GM12878 (cell line): ENCODE measurements at regions not wholly inside any gene's neighbourhood (a gene's known extent, or its start where the extent isn't known, plus 50 kb on each side); places are given as distances from the start of the nearest gene placed in this dataset.

Experiments
- ATAC-seq: fragments of 200-7000 bp; cut with Tn5 transposase; 3 replicates; pipeline ENCODE4 v1.9.1; 2020; ENCODE audit warnings: mild to moderate bottlenecking, moderate library complexity
- BruUV-seq: library from RNA; stranded (reverse); fragments of 400-500 nt; replicated peaks from 2 replicates; lab custom pipeline; 2021; lab: Mats Ljungman, UMichigan
- CTCF ChIA-PET: fragments of 300-600 bp; sonication (Branson Sonifier 250); formaldehyde crosslinking; extraction: SDS; loops from one replicate; lab custom pipeline; 2021; ENCODE audit warnings: inconsistent platforms; lab: Yijun Ruan, JAX
- POLR2A ChIA-PET: fragments of 350-600 bp; formaldehyde crosslinking; extraction: SDS; loops from one replicate; lab custom pipeline; 2021; ENCODE audit warnings: inconsistent platforms; lab: Charles Lee
- RAD21 ChIA-PET: fragments of 300-600 bp; sonication (Branson Sonifier 250); formaldehyde crosslinking; loops from one replicate; lab custom pipeline; 2023; ENCODE audit warnings: antibody characterized with exemption; ENCODE audit not compliant: unreplicated experiment; lab: Charles Lee
- SMC1A ChIA-PET: fragments of 300-600 bp; sonication (Branson Sonifier 250); formaldehyde crosslinking; loops from one replicate; lab custom pipeline; 2023; ENCODE audit not compliant: unreplicated experiment, uncharacterized antibody; lab: Charles Lee
- DNase-seq: peaks from one replicate; pipeline ENCODE4 v3.0.0-alpha.2; 2011; ENCODE audit warnings: low read depth, low spot score
- FAIRE-seq: peaks from 3 replicates; lab custom pipeline; 2011; peaks lifted over from hg19 to GRCh38; lab: Jason Lieb, UNC
- H2AFZ ChIP-seq: 2 replicates; pipeline ENCODE4 v1.6.0; 2011; ENCODE audit warnings: low read depth, low read length, control low read depth; ENCODE audit not compliant: control insufficient read depth
- H3K27ac ChIP-seq: 2 replicates; pipeline ENCODE4 v1.5.1; 2011; ENCODE audit warnings: control low read depth; ENCODE audit not compliant: control insufficient read depth, insufficient read depth
- H3K27me3 ChIP-seq, 2 experiments: replicated peaks in 1 of 2; 2 replicates each; pipeline versions ENCODE4 v1.6.0 to v1.6.1; 2011; ENCODE audit warnings: low read length in 1 of 2; ENCODE audit not compliant: control insufficient read depth in 2 of 2, insufficient read depth in 2 of 2
- H3K36me3 ChIP-seq, 2 experiments: 2 replicates each; pipeline ENCODE4 v1.5.1; 2011; ENCODE audit warnings: low read length in 1 of 2; ENCODE audit not compliant: control insufficient read depth in 2 of 2, insufficient read depth in 2 of 2
- H3K4me1 ChIP-seq: 2 replicates; pipeline ENCODE4 v1.6.1; 2011; ENCODE audit warnings: mild to moderate bottlenecking, low read length, moderate library complexity, mixed read lengths; ENCODE audit not compliant: control insufficient read depth, insufficient read depth
- H3K4me2 ChIP-seq: 2 replicates; pipeline ENCODE4 v1.6.0; 2011; ENCODE audit warnings: control low read depth; ENCODE audit not compliant: control insufficient read depth, insufficient read depth
- H3K4me3 ChIP-seq: fragments of 200-600 bp; sonication (generic); 2 replicates; pipeline ENCODE4 v1.5.1; 2016
- H3K79me2 ChIP-seq: 2 replicates; pipeline ENCODE4 v1.6.0; 2011; ENCODE audit warnings: low read length; ENCODE audit not compliant: control insufficient read depth, insufficient read depth
- H3K9ac ChIP-seq: 2 replicates; pipeline ENCODE4 v1.8.0; 2011; ENCODE audit warnings: low read length, control low read depth, mixed read lengths; ENCODE audit not compliant: control insufficient read depth, insufficient read depth
- H3K9me3 ChIP-seq: replicated peaks from 3 replicates; pipeline ENCODE4 v1.5.1; 2011; ENCODE audit warnings: mild to moderate bottlenecking, low read length; ENCODE audit not compliant: control insufficient read depth, insufficient read depth
- H4K20me1 ChIP-seq: 2 replicates; pipeline ENCODE4 v1.6.0; 2011; ENCODE audit not compliant: control insufficient read depth, insufficient read depth
- HDAC6 ChIP-seq: fragments of 200-600 bp; sonication (generic); IDR thresholded peaks from one replicate; pipeline ENCODE4 v1.8.0; 2017; ENCODE audit warnings: antibody characterized with exemption; ENCODE audit not compliant: unreplicated experiment
- WGBS: methylation state at CpG from one replicate; pipeline ENCODE4 v1.1.6; 2016; ENCODE audit warnings: low lambda C conversion rate; ENCODE audit not compliant: insufficient replicate concordance, insufficient coverage; ENCODE audit errors: missing lambda C conversion rate; 5-methylcytosine and 5-hydroxymethylcytosine counted together
- in situ Hi-C: fragments of 300-500 bp; cut with MboI; formaldehyde crosslinking; loops from 9 replicates; pipeline ENCODE4 v1.14.3; 2018; ENCODE audit warnings: mixed read lengths
- intact Hi-C: fragments of 100-400 bp; cut with micrococcal nuclease; formaldehyde crosslinking; loops from one replicate; pipeline ENCODE4 v1.14.2; 2022; ENCODE audit not compliant: unreplicated experiment
- TF ChIP-seq, protein P1 (sequence below): IDR thresholded peaks from 2 replicates; pipeline ENCODE4 v1.6.1; 2012; ENCODE audit warnings: mild to moderate bottlenecking, low read depth, low read length
- TF ChIP-seq, protein P2 (sequence below): fragments of 450-650 bp; conservative IDR thresholded peaks from 2 replicates; pipeline ENCODE4 v1.6.1; 2017; ENCODE audit warnings: mild to moderate bottlenecking, moderate library complexity

DNA sequence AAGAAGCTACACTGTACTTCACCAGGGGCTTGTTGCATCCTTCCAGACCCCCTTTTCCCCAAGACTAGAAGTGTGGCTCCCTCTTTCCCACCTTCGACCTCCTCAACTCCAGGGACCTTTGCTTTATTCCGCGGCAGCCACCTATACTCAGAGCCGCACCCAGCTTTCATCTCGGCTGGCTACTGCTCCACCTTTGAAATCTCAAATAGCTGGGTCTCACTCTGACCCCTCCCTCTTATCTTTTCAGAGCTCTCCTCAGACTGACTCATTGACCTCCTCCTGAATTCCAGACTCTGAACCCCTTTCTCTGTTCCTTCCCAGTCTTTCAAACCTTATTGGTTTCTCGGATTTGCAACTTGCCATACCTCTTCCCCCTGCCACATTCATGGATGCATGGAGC is 144.7 kb upstream of the JUN start:
- 84% methylated on average over 6 of the region's 6 CpGs for WGBS
- ChIA-PET POLR2A (no interaction called here), SMC1A (interaction anchor here (1.0 to 1.5 kb wide), 4 partner anchors 10 to 47 kb away, joined by 3 to 4 read pairs (median 3); no protein-coding TSS in a partner anchor), RAD21 (interaction anchor here (0.7 to 2.5 kb wide), 3 partner anchors 26 to 593 kb away, joined by 3 to 6 read pairs (median 3); no protein-coding TSS in a partner anchor), CTCF (interaction anchor here (1.5 to 1.6 kb wide), 2 partner anchors 13 to 50 kb away, joined by 3 to 5 read pairs; no protein-coding TSS in a partner anchor)
- TF ChIP-seq, protein P1, sequence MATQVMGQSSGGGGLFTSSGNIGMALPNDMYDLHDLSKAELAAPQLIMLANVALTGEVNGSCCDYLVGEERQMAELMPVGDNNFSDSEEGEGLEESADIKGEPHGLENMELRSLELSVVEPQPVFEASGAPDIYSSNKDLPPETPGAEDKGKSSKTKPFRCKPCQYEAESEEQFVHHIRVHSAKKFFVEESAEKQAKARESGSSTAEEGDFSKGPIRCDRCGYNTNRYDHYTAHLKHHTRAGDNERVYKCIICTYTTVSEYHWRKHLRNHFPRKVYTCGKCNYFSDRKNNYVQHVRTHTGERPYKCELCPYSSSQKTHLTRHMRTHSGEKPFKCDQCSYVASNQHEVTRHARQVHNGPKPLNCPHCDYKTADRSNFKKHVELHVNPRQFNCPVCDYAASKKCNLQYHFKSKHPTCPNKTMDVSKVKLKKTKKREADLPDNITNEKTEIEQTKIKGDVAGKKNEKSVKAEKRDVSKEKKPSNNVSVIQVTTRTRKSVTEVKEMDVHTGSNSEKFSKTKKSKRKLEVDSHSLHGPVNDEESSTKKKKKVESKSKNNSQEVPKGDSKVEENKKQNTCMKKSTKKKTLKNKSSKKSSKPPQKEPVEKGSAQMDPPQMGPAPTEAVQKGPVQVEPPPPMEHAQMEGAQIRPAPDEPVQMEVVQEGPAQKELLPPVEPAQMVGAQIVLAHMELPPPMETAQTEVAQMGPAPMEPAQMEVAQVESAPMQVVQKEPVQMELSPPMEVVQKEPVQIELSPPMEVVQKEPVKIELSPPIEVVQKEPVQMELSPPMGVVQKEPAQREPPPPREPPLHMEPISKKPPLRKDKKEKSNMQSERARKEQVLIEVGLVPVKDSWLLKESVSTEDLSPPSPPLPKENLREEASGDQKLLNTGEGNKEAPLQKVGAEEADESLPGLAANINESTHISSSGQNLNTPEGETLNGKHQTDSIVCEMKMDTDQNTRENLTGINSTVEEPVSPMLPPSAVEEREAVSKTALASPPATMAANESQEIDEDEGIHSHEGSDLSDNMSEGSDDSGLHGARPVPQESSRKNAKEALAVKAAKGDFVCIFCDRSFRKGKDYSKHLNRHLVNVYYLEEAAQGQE, result no peak
- no peak for TF ChIP-seq HDAC6
- TF ChIP-seq, protein P2, sequence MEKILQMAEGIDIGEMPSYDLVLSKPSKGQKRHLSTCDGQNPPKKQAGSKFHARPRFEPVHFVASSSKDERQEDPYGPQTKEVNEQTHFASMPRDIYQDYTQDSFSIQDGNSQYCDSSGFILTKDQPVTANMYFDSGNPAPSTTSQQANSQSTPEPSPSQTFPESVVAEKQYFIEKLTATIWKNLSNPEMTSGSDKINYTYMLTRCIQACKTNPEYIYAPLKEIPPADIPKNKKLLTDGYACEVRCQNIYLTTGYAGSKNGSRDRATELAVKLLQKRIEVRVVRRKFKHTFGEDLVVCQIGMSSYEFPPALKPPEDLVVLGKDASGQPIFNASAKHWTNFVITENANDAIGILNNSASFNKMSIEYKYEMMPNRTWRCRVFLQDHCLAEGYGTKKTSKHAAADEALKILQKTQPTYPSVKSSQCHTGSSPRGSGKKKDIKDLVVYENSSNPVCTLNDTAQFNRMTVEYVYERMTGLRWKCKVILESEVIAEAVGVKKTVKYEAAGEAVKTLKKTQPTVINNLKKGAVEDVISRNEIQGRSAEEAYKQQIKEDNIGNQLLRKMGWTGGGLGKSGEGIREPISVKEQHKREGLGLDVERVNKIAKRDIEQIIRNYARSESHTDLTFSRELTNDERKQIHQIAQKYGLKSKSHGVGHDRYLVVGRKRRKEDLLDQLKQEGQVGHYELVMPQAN, result no peak
- no peak for ATAC-seq
- DNase-seq, result no peak
- Histone ChIP-seq H3K9ac (no peak overlapping the region), H3K4me2 (no peak overlapping the region), H4K20me1 (no peaks in the 10 kb centered on the region), H3K27me3 (no peaks in the 10 kb centered on the region), H3K27ac (no peak overlapping the region), H3K9me3 (no peaks in the 10 kb centered on the region), H2AFZ (no peak overlapping the region), H3K4me3 (no peak overlapping the region), H3K4me1 (peaks cover 14% of the 10 kb centered on the region), H3K36me3 (no peaks in the 10 kb centered on the region), H3K79me2 (no peaks in the 10 kb centered on the region)
- no TSS peak for BruUV-seq
- intact Hi-C loops, result no loop called here
- no peak for FAIRE-seq
- in situ Hi-C loops, result no loop called here
